K562 (cell line): ENCODE measurements at regions not wholly inside any gene's neighbourhood (a gene's known extent, or its start where the extent isn't known, plus 50 kb on each side); places are given as distances from the start of the nearest gene placed in this dataset.

Experiments
- ATAC-seq: fragments of 200-7000 bp; cut with Tn5 transposase; 3 replicates; pipeline ENCODE4 v1.9.1; 2020; ENCODE audit warnings: moderate library complexity
- BruUV-seq: library from RNA; stranded (reverse); fragments of 400-500 nt; replicated peaks from 2 replicates; lab custom pipeline; 2021; lab: Mats Ljungman, UMichigan
- CTCF ChIA-PET: fragments of 300-600 bp; formaldehyde crosslinking; extraction: SDS; loops from one replicate; lab custom pipeline; 2021; ENCODE audit warnings: low intra/inter-chr PET ratio; lab: Yijun Ruan, JAX
- POLR2A ChIA-PET: fragments of 300-600, 350-650 bp; sonication (Branson Sonifier 250); formaldehyde crosslinking; extraction: SDS; loops from one replicate; lab custom pipeline; 2021; ENCODE audit warnings: antibody characterized with exemption, inconsistent platforms; lab: Yijun Ruan, JAX
- DNase-seq, 4 experiments: peaks; one replicate each; pipeline versions ENCODE4 v3.0.0 to v3.0.0-alpha.2; 2011 to 2018; ENCODE audit warnings: low spot score in 3 of 4, mixed read lengths in 3 of 4; ENCODE audit errors: extremely low read depth in 1 of 4
- FAIRE-seq: peaks from 2 replicates; lab custom pipeline; 2011; peaks lifted over from hg19 to GRCh38; lab: Jason Lieb, UNC
- H2AFZ ChIP-seq: 2 replicates; pipeline ENCODE4 v1.6.0; 2011; ENCODE audit warnings: low read depth, low read length, control low read depth, inconsistent platforms
- H3K27ac ChIP-seq: fragments of 200-600 bp; 3 replicates; pipeline ENCODE4 v1.8.0; 2011; ENCODE audit warnings: low read depth, mild to moderate bottlenecking, control low read depth, inconsistent platforms, low read length, moderate library complexity, mixed read lengths; ENCODE audit errors: extremely low read depth
- H3K27me3 ChIP-seq, 2 experiments: fragments of 300-600 bp in 1 of 2; 2 replicates in 1 of 2; 3 replicates in 1 of 2; pipeline versions ENCODE4 v1.6.0 to v1.8.0; 2011; ENCODE audit warnings: inconsistent platforms in 2 of 2, low read length in 2 of 2, mild to moderate bottlenecking in 1 of 2, mixed read lengths in 1 of 2, moderate library complexity in 1 of 2; ENCODE audit not compliant: control insufficient read depth in 2 of 2, insufficient read depth in 2 of 2
- H3K36me3 ChIP-seq: fragments of 300-600 bp; 3 replicates; pipeline ENCODE4 v1.8.0; 2011; ENCODE audit warnings: mild to moderate bottlenecking, low read length, inconsistent platforms; ENCODE audit not compliant: control insufficient read depth, insufficient read depth
- H3K4me1 ChIP-seq, 2 experiments: fragments of 200-600 bp in 1 of 2; replicated peaks in 1 of 2; 2 replicates in 1 of 2; 3 replicates in 1 of 2; pipeline versions ENCODE4 v1.5.1 to v1.8.0; 2011; ENCODE audit warnings: inconsistent platforms in 2 of 2, low read length in 2 of 2, mild to moderate bottlenecking in 1 of 2, mixed read lengths in 1 of 2, moderate library complexity in 1 of 2; ENCODE audit not compliant: control insufficient read depth in 2 of 2, insufficient read depth in 2 of 2
- H3K4me2 ChIP-seq: 2 replicates; pipeline ENCODE4 v1.6.1; 2011; ENCODE audit warnings: low read length, control low read depth, inconsistent platforms, mixed read lengths; ENCODE audit not compliant: insufficient read depth
- H3K4me3 ChIP-seq: fragments of 200-600 bp; sonication (generic), shearing (Covaris generic); 2 replicates; pipeline ENCODE4 v1.5.1; 2016; ENCODE audit warnings: control low read depth, inconsistent platforms
- H3K79me2 ChIP-seq: fragments of 200-600 bp; 3 replicates; pipeline ENCODE4 v1.8.0; 2011; ENCODE audit warnings: low read length, inconsistent platforms; ENCODE audit not compliant: control insufficient read depth, insufficient read depth
- H3K9ac ChIP-seq, 2 experiments: 2 replicates each; pipeline versions ENCODE4 v1.6.0 to v1.6.1; 2011; ENCODE audit warnings: low read depth in 2 of 2, low read length in 2 of 2, control low read depth in 1 of 2, inconsistent platforms in 1 of 2, mild to moderate bottlenecking in 1 of 2, mixed read lengths in 1 of 2; ENCODE audit not compliant: insufficient read depth in 1 of 2
- H3K9me1 ChIP-seq: one replicate; pipeline ENCODE4 v1.6.0; 2011; ENCODE audit warnings: inconsistent platforms, mild to moderate bottlenecking, low read length, moderate library complexity; ENCODE audit not compliant: control insufficient read depth, insufficient read depth
- H3K9me3 ChIP-seq: replicated peaks from 2 replicates; pipeline ENCODE4 v1.5.1; 2011; ENCODE audit warnings: low read depth, low read length, inconsistent platforms; ENCODE audit not compliant: control insufficient read depth, insufficient read depth
- H4K20me1 ChIP-seq: replicated peaks from 2 replicates; pipeline ENCODE4 v1.6.1; 2011; ENCODE audit warnings: low read length, inconsistent platforms, mixed read lengths; ENCODE audit not compliant: control insufficient read depth, insufficient read depth
- ELF4 ChIP-seq: fragments of 450-650 bp; formaldehyde crosslinking; IDR thresholded peaks from 2 replicates; pipeline ENCODE4 v1.4.0; 2022; ENCODE audit warnings: missing genetic modification characterization
- MCM3 ChIP-seq: fragments of 450-650 bp; IDR thresholded peaks from 2 replicates; pipeline ENCODE4 v1.6.1; 2016
- MTA3 ChIP-seq: fragments of 450-650 bp; formaldehyde crosslinking; IDR thresholded peaks from 2 replicates; pipeline ENCODE4 v1.6.1; 2017; ENCODE audit warnings: mild to moderate bottlenecking, borderline replicate concordance
- MTF1 ChIP-seq: fragments of 250-450 bp; sonication (Bioruptor Pico); IDR thresholded peaks from 2 replicates; pipeline ENCODE4 v1.9.0; 2021; ENCODE audit warnings: moderate library complexity, mild to moderate bottlenecking, inconsistent platforms, borderline replicate concordance
- PHB ChIP-seq: fragments of 250-450 bp; sonication (Bioruptor Pico); IDR thresholded peaks from 2 replicates; pipeline ENCODE4 v1.5.0; 2021
- POLR2AphosphoS2 ChIP-seq: IDR thresholded peaks from 2 replicates; pipeline ENCODE4 v1.6.1; 2012; ENCODE audit warnings: low read length, improper control_type of control experiment
- SRSF1 ChIP-seq: fragments of 200-400 bp; formaldehyde crosslinking; IDR thresholded peaks from 2 replicates; pipeline ENCODE4 v1.6.1; 2017; ENCODE audit warnings: mild to moderate bottlenecking, low read depth, low read length, moderate library complexity
- ZNF699 ChIP-seq: fragments of 250-450 bp; sonication (Bioruptor Pico); IDR thresholded peaks from 2 replicates; pipeline ENCODE4 v1.8.0; 2021; ENCODE audit warnings: mild to moderate bottlenecking, moderate library complexity; ENCODE audit not compliant: insufficient replicate concordance
- ZNF785 ChIP-seq: fragments of 250-450 bp; sonication (Bioruptor Pico); IDR thresholded peaks from 2 replicates; pipeline ENCODE4 v1.4.0; 2020; ENCODE audit warnings: mild to moderate bottlenecking
- WGBS: fragments of 100-300 bp; shearing (Covaris generic); methylation state at CpG from one replicate; pipeline ENCODE4 v1.1.6; 2016; ENCODE audit warnings: low coverage, mixed read lengths; ENCODE audit not compliant: insufficient coverage; ENCODE audit errors: missing lambda C conversion rate; 5-methylcytosine and 5-hydroxymethylcytosine counted together
- in situ Hi-C: fragments of 300-500 bp; cut with MboI; formaldehyde crosslinking; loops from 4 replicates; pipeline ENCODE4 v1.15.0; 2018; ENCODE audit warnings: inconsistent platforms, mixed read lengths
- intact Hi-C: fragments of 100-400 bp; cut with micrococcal nuclease; formaldehyde crosslinking; loops from 2 replicates; pipeline ENCODE4 v1.14.2; 2022
- TF ChIP-seq, protein P1 (sequence below): sonication (generic); formaldehyde crosslinking; IDR thresholded peaks from 2 replicates; pipeline ENCODE4 v1.8.0; 2022; ENCODE audit warnings: mild to moderate bottlenecking, missing genetic modification reagents
- TF ChIP-seq, protein P2 (sequence below): fragments of 200-800 bp; sonication (Bioruptor generic); IDR thresholded peaks from 2 replicates; pipeline ENCODE4 v1.6.1; 2016; ENCODE audit warnings: missing genetic modification characterization, missing compliant biosample characterization
- TF ChIP-seq, protein P3 (sequence below): sonication (generic); formaldehyde crosslinking; IDR thresholded peaks from 2 replicates; pipeline ENCODE4 v1.8.0; 2022; ENCODE audit warnings: mild to moderate bottlenecking, missing genetic modification reagents

- no peak overlapping the region for H3K27ac ChIP-seq
- no peak for ATAC-seq
- peaks cover 0 to 6% of the 10 kb centered on the region in 2 experiments; a peak in 3 of 5 replicates for H3K27me3 ChIP-seq
- H3K4me2 ChIP-seq = no peak overlapping the region
- H3K4me1 ChIP-seq = no peaks in the 10 kb centered on the region
- 0% methylated on average over 2 of the region's 2 CpGs for WGBS
- intact Hi-C loops = no loop called here
- H3K9me3 ChIP-seq = no peaks in the 10 kb centered on the region
- no peak overlapping the region for H3K9ac ChIP-seq
- no peaks in the 10 kb centered on the region for H3K36me3 ChIP-seq
- POLR2A ChIA-PET = no interaction called here
- no peak for FAIRE-seq
- no peaks in the 10 kb centered on the region for H4K20me1 ChIP-seq
- no peak overlapping the region for H3K4me3 ChIP-seq
- DNase-seq = no peak
- H2AFZ ChIP-seq = no peak overlapping the region
- CTCF ChIA-PET = no interaction called here
- no peaks in the 10 kb centered on the region for H3K79me2 ChIP-seq
- BruUV-seq = no TSS peak
- in situ Hi-C loops = no loop called here
- H3K9me1 ChIP-seq = no peaks in the 10 kb centered on the region
- TF ChIP-seq, protein P1, sequence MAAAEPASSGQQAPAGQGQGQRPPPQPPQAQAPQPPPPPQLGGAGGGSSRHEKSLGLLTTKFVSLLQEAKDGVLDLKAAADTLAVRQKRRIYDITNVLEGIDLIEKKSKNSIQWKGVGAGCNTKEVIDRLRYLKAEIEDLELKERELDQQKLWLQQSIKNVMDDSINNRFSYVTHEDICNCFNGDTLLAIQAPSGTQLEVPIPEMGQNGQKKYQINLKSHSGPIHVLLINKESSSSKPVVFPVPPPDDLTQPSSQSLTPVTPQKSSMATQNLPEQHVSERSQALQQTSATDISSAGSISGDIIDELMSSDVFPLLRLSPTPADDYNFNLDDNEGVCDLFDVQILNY (CRISPR knock-in tag) = no peak
- TF ChIP-seq MTA3 (no peak), POLR2AphosphoS2 (no peak), MCM3 (no peak), PHB (CRISPR knock-in tag) (no peak), SRSF1 (no peak), ELF4 (CRISPR knock-in tag) (no peak), ZNF785 (no peak), MTF1 (CRISPR knock-in tag) (no peak), ZNF699 (no peak)
- TF ChIP-seq, protein P2, sequence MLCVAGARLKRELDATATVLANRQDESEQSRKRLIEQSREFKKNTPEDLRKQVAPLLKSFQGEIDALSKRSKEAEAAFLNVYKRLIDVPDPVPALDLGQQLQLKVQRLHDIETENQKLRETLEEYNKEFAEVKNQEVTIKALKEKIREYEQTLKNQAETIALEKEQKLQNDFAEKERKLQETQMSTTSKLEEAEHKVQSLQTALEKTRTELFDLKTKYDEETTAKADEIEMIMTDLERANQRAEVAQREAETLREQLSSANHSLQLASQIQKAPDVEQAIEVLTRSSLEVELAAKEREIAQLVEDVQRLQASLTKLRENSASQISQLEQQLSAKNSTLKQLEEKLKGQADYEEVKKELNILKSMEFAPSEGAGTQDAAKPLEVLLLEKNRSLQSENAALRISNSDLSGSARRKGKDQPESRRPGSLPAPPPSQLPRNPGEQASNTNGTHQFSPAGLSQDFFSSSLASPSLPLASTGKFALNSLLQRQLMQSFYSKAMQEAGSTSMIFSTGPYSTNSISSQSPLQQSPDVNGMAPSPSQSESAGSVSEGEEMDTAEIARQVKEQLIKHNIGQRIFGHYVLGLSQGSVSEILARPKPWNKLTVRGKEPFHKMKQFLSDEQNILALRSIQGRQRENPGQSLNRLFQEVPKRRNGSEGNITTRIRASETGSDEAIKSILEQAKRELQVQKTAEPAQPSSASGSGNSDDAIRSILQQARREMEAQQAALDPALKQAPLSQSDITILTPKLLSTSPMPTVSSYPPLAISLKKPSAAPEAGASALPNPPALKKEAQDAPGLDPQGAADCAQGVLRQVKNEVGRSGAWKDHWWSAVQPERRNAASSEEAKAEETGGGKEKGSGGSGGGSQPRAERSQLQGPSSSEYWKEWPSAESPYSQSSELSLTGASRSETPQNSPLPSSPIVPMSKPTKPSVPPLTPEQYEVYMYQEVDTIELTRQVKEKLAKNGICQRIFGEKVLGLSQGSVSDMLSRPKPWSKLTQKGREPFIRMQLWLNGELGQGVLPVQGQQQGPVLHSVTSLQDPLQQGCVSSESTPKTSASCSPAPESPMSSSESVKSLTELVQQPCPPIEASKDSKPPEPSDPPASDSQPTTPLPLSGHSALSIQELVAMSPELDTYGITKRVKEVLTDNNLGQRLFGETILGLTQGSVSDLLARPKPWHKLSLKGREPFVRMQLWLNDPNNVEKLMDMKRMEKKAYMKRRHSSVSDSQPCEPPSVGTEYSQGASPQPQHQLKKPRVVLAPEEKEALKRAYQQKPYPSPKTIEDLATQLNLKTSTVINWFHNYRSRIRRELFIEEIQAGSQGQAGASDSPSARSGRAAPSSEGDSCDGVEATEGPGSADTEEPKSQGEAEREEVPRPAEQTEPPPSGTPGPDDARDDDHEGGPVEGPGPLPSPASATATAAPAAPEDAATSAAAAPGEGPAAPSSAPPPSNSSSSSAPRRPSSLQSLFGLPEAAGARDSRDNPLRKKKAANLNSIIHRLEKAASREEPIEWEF (CRISPR knock-in tag) = no peak
- TF ChIP-seq, protein P3, sequence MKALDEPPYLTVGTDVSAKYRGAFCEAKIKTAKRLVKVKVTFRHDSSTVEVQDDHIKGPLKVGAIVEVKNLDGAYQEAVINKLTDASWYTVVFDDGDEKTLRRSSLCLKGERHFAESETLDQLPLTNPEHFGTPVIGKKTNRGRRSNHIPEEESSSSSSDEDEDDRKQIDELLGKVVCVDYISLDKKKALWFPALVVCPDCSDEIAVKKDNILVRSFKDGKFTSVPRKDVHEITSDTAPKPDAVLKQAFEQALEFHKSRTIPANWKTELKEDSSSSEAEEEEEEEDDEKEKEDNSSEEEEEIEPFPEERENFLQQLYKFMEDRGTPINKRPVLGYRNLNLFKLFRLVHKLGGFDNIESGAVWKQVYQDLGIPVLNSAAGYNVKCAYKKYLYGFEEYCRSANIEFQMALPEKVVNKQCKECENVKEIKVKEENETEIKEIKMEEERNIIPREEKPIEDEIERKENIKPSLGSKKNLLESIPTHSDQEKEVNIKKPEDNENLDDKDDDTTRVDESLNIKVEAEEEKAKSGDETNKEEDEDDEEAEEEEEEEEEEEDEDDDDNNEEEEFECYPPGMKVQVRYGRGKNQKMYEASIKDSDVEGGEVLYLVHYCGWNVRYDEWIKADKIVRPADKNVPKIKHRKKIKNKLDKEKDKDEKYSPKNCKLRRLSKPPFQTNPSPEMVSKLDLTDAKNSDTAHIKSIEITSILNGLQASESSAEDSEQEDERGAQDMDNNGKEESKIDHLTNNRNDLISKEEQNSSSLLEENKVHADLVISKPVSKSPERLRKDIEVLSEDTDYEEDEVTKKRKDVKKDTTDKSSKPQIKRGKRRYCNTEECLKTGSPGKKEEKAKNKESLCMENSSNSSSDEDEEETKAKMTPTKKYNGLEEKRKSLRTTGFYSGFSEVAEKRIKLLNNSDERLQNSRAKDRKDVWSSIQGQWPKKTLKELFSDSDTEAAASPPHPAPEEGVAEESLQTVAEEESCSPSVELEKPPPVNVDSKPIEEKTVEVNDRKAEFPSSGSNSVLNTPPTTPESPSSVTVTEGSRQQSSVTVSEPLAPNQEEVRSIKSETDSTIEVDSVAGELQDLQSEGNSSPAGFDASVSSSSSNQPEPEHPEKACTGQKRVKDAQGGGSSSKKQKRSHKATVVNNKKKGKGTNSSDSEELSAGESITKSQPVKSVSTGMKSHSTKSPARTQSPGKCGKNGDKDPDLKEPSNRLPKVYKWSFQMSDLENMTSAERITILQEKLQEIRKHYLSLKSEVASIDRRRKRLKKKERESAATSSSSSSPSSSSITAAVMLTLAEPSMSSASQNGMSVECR (CRISPR knock-in tag) = no peak
These were observed 100.9 kb upstream of the CHST15 start for GRCh38 chr10:124194199-124194824.
